ENCODE measurements at regions not wholly inside any gene's neighbourhood (a gene's known extent, or its start where the extent isn't known, plus 50 kb on each side); places are given as distances from the start of the nearest gene placed in this dataset.

- TF ChIP-seq CTCF (IDR thresholded peaks at IDR 0.05) (no peak), EZH2 (IDR thresholded peaks at IDR 0.05; ENCODE audit: borderline replicate concordance, insufficient read depth, low read depth, low read length, poor library complexity, severe bottlenecking) (no peak)
Observed at GRCh38 chr14:96727491-96727890, 69.7 kb upstream of the VRK1 start.

Data from B cell (primary cell).